NCI-H1048 (cell line): ENCODE measurements at regions not wholly inside any gene's neighbourhood (a gene's known extent, or its start where the extent isn't known, plus 50 kb on each side); places are given as distances from the start of the nearest gene placed in this dataset.

Experiments used
- DNase-seq: peaks from one replicate; lab custom pipeline; 2025; lab: John Stamatoyannopoulos, UW

GRCh38 chr13:78334059-78334458 lies 269.3 kb downstream of the POU4F1 start:
- DNase-seq = no peak

DNA sequence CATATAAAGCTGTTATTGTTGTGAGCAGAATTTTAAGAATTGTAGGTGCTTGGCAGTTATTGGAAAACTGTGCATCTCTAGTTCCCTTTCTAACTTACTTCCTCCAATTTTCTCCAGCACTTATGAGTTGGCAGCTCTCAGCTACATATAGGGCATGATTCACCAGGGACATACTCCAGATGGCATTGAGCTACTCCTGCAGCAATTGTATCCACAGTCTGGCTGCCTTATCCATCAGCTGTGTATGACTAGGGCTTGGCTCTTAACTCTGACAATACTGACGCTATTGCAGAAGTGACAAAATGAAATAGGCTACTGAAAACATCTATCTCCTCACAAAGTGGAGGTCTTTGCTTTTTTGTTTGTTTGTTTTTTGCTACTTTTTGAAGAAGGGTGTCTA lies 276.7 kb downstream of the POU4F1 start:
- no peak for DNase-seq

DNA sequence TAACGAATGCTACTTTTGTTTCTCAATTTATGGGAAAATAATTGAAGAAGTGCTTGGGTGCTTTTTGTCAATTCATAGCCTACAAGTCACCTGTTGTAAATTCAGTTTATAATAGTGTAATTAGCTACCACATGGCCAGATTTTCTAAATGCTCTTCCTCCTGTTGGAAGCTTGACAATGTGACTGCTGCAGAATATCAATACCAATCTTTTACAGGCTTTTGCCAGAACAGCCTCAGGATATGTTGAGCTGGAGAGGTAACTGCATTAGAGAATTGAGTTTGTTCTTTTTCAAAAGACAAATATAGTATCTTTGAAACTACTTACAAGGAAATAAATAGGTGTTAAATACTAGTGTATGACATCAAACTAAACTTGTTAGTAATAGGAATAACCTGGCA lies 277.8 kb downstream of the POU4F1 start:
- no peak for DNase-seq

DNA sequence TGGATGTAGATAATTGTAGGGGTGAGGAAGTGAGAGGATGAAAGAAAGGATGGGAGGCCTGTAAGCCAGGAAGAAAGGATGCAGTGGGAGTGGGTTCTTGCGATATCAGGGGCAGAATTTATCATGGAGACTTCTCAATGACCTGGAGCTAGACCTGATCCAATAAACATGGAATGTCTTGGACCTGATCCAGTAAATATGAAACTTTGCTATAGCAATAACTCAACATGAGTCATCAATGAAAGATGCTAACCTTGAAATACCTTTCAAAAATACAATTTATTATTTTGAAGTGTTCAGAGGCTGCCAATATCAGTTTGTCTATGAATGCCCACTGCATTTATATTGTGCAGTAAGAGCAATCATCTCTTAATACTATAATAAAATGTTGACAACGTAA lies 279.5 kb downstream of the POU4F1 start:
- DNase-seq = no peak

- DNase-seq = no peak
Measured at GRCh38 chr13:78323040-78323439, 280.3 kb downstream of the POU4F1 start.

GRCh38 chr13:78319101-78319627 lies 284.2 kb downstream of the POU4F1 start:
- no peak for DNase-seq

DNA sequence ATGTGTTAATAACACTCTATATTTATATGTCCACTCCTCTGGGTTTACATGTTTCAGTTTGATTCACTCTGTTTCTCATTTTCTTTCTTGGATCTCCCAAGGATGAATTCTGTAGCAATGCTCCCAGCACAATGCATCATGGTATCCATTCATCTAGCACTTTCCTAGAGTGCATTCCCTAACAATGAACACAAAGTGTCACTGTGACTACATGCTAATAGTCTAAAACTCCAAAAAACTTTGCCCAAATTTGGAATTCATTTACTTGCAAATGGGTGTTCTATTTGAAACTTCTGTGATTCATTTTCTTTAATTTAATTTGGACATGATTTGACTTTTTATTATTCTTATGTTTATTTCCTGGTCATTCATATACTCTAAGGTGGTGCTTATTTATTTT lies 286.3 kb downstream of the POU4F1 start:
- DNase-seq = no peak

GRCh38 chr13:78309497-78310180 lies 293.7 kb downstream of the POU4F1 start:
- DNase-seq = no peak

- DNase-seq = no peak
Measured at GRCh38 chr13:78306519-78307206, 296.7 kb downstream of the POU4F1 start.

- no peak for DNase-seq
Measured at GRCh38 chr13:78305171-78305570, 298.2 kb downstream of the POU4F1 start.

GRCh38 chr13:78299832-78300623 lies 303.3 kb downstream of the POU4F1 start:
- no peak for DNase-seq

GRCh38 chr13:78298657-78299056 lies 304.7 kb downstream of the POU4F1 start:
- no peak for DNase-seq

DNA sequence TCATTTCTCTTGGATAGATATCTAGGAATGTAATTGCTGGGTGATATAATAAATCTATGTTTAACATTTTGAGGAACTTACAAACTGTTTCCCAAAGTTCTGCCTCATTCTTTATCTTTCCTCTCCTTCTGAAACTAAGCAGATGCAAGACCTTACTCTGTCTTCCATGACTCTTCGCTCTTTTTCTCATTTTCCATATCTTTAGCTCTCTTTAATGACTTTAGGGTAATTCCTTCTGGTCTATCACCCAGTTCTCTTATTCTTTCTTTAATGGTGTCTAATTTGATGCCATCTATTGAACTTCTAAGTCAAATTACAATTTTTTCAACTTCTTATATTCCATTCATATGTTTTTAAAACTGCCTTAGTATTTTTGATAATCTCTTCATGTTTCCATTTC lies 316.6 kb downstream of the POU4F1 start:
- no peak for DNase-seq

- DNase-seq = no peak
Measured at GRCh38 chr13:78265098-78265497, 338.3 kb downstream of the POU4F1 start.

- DNase-seq = no peak
Measured at GRCh38 chr13:78258304-78258703, 339.7 kb upstream of the EDNRB start.

- no peak for DNase-seq
Measured at GRCh38 chr13:78256484-78256883, 337.9 kb upstream of the EDNRB start.

GRCh38 chr13:78254113-78254512 lies 335.5 kb upstream of the EDNRB start:
- no peak for DNase-seq

DNA sequence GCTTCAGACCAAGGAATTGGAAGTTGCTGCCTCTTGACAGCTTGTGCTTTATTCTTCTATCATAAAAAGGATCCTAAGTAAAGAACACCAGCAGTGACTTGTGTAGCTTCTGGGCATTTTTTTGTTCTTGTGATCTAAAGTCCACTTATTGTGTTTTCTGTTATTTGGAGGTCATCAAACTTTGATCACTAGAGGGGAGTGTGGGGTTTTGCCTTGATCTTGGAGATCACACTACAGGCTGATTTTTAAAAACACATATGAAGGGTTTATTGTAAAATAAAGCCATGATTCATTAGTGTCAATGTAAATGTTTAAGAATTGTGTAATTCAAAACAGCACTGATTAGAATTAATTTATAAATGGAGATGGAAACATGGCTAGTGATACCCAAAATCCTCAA lies 328.7 kb upstream of the EDNRB start:
- no peak for DNase-seq

DNA sequence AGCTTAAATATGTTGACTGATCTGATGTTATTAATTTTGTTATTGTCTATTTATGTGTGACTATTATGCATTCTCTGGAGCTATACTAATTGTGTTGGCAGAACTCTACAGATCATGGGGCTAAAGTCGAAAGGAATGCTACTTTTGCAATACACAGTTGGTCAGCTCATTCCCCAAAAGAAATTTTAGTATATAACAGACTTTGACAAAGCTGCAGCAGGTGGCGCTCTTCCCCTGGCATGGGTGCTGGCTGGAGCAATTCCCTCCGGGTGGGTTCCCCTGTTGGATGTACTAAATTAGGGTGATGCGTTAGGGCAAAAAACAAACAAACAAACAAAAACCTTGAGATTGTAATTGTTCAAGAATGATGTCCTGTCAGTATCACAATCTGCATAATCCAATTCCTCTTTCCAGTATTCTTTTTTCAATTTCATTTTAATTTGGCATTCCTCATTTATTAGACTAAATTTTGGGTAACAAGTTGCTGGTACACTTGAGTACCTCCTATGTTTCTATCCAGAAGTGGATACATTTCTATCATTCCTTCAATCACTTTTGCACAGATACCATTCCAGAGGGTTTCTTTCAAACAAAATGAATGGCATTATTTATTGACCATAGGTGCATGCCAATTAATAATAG lies 322.8 kb upstream of the EDNRB start:
- DNase-seq = peak; percentile 20

- DNase-seq = no peak
Measured at GRCh38 chr13:78239714-78240113, 321.1 kb upstream of the EDNRB start.

- DNase-seq = no peak
Measured at GRCh38 chr13:78238911-78239310, 320.3 kb upstream of the EDNRB start.

GRCh38 chr13:78228940-78229339 lies 310.3 kb upstream of the EDNRB start:
- peak; percentile 44 for DNase-seq
